Muscle layer of colon (tissue), 2 donors: ENCODE measurements at regions not wholly inside any gene's neighbourhood (a gene's known extent, or its start where the extent isn't known, plus 50 kb on each side); places are given as distances from the start of the nearest gene placed in this dataset.

ENCODE experiments used
- H3K27ac ChIP-seq: one replicate; pipeline ENCODE4 v1.7.0; 2013; ENCODE audit warnings: low read depth, mild to moderate bottlenecking, low read length, moderate library complexity
- H3K27me3 ChIP-seq, 2 donors: one replicate each; pipeline ENCODE4 v1.7.0; 2013; ENCODE audit warnings: low read length in 2 of 2, mild to moderate bottlenecking in 2 of 2; ENCODE audit not compliant: insufficient read depth in 2 of 2, control insufficient read depth in 1 of 2
- H3K36me3 ChIP-seq: one replicate; pipeline ENCODE4 v1.7.0; 2013; ENCODE audit warnings: mild to moderate bottlenecking, low read length; ENCODE audit not compliant: insufficient read depth
- H3K4me1 ChIP-seq: one replicate; pipeline ENCODE4 v1.7.0; 2013; ENCODE audit warnings: mild to moderate bottlenecking, low read length; ENCODE audit not compliant: insufficient read depth
- H3K4me3 ChIP-seq, 2 donors: one replicate each; pipeline ENCODE4 v1.7.0; 2013; ENCODE audit warnings: low read length in 2 of 2, low read depth in 1 of 2, mild to moderate bottlenecking in 1 of 2, moderate library complexity in 1 of 2
- H3K9ac ChIP-seq: one replicate; pipeline ENCODE4 v1.7.0; 2013; ENCODE audit warnings: low read length
- H3K9me3 ChIP-seq: one replicate; pipeline ENCODE4 v1.7.0; 2013; ENCODE audit warnings: mild to moderate bottlenecking, low read length
- donor health status: abdominal sarcoma.
- donor health status: Adenocarcinoma of cecum.

GRCh38 chr2:31735716-31736115 lies 155.0 kb upstream of the SRD5A2 start:
- no peak overlapping the region for H3K27ac ChIP-seq
- H3K9ac ChIP-seq: no peak overlapping the region
- H3K9me3 ChIP-seq: no peaks in the 10 kb centered on the region
- no peaks in the 10 kb centered on the region for H3K36me3 ChIP-seq
- no peaks in the 10 kb centered on the region for H3K27me3 ChIP-seq
- H3K4me3 ChIP-seq: no peak overlapping the region
- H3K4me1 ChIP-seq: no peaks in the 10 kb centered on the region

- Histone ChIP-seq H3K27ac (no peak overlapping the region), H3K9me3 (no peaks in the 10 kb centered on the region), H3K4me3 (no peak overlapping the region), H3K27me3 (no peaks in the 10 kb centered on the region), H3K9ac (no peak overlapping the region), H3K36me3 (no peaks in the 10 kb centered on the region), H3K4me1 (no peaks in the 10 kb centered on the region)
Observed at GRCh38 chr2:31729442-31730092, 148.8 kb upstream of the SRD5A2 start.

- Histone ChIP-seq H3K27ac (no peak overlapping the region), H3K9me3 (no peaks in the 10 kb centered on the region), H3K36me3 (no peaks in the 10 kb centered on the region), H3K4me3 (no peak overlapping the region), H3K9ac (no peak overlapping the region), H3K27me3 (no peaks in the 10 kb centered on the region), H3K4me1 (no peaks in the 10 kb centered on the region)
Observed at GRCh38 chr2:31729065-31729439, 148.3 kb upstream of the SRD5A2 start.

- Histone ChIP-seq H3K36me3 (no peaks in the 10 kb centered on the region), H3K27ac (no peak overlapping the region), H3K9ac (no peak overlapping the region), H3K4me3 (no peak overlapping the region), H3K4me1 (no peaks in the 10 kb centered on the region), H3K27me3 (no peaks in the 10 kb centered on the region), H3K9me3 (no peaks in the 10 kb centered on the region)
Observed at GRCh38 chr2:31728406-31729064, 147.8 kb upstream of the SRD5A2 start.

GRCh38 chr2:31726457-31726856 lies 145.7 kb upstream of the SRD5A2 start:
- Histone ChIP-seq H3K9me3 (no peaks in the 10 kb centered on the region), H3K9ac (no peak overlapping the region), H3K27ac (no peak overlapping the region), H3K4me3 (no peak overlapping the region), H3K4me1 (no peaks in the 10 kb centered on the region), H3K27me3 (no peaks in the 10 kb centered on the region), H3K36me3 (no peaks in the 10 kb centered on the region)

GRCh38 chr2:31725444-31725843 lies 144.7 kb upstream of the SRD5A2 start:
- no peaks in the 10 kb centered on the region for H3K27me3 ChIP-seq
- no peak overlapping the region for H3K4me3 ChIP-seq
- no peak overlapping the region for H3K9ac ChIP-seq
- no peaks in the 10 kb centered on the region for H3K4me1 ChIP-seq
- H3K27ac ChIP-seq: no peak overlapping the region
- no peaks in the 10 kb centered on the region for H3K9me3 ChIP-seq
- no peaks in the 10 kb centered on the region for H3K36me3 ChIP-seq

GRCh38 chr2:31711737-31712136 lies 131.0 kb upstream of the SRD5A2 start:
- no peak overlapping the region for H3K9ac ChIP-seq
- H3K4me1 ChIP-seq: no peaks in the 10 kb centered on the region
- no peaks in the 10 kb centered on the region for H3K9me3 ChIP-seq
- no peaks in the 10 kb centered on the region for H3K36me3 ChIP-seq
- no peak overlapping the region for H3K4me3 ChIP-seq
- H3K27ac ChIP-seq: no peak overlapping the region
- H3K27me3 ChIP-seq: no peaks in the 10 kb centered on the region

- no peak overlapping the region for H3K27ac ChIP-seq
- H3K27me3 ChIP-seq: no peaks in the 10 kb centered on the region
- no peak overlapping the region for H3K9ac ChIP-seq
- no peaks in the 10 kb centered on the region for H3K36me3 ChIP-seq
- no peaks in the 10 kb centered on the region for H3K9me3 ChIP-seq
- H3K4me1 ChIP-seq: no peaks in the 10 kb centered on the region
- no peak overlapping the region for H3K4me3 ChIP-seq
Observed at GRCh38 chr2:31710121-31710520, 129.4 kb upstream of the SRD5A2 start.

- no peaks in the 10 kb centered on the region for H3K4me1 ChIP-seq
- no peaks in the 10 kb centered on the region for H3K9me3 ChIP-seq
- H3K36me3 ChIP-seq: no peaks in the 10 kb centered on the region
- no peaks in the 10 kb centered on the region for H3K27me3 ChIP-seq
- H3K27ac ChIP-seq: no peak overlapping the region
- H3K4me3 ChIP-seq: no peak overlapping the region
- H3K9ac ChIP-seq: no peak overlapping the region
Observed at GRCh38 chr2:31707992-31708391, 127.3 kb upstream of the SRD5A2 start.

- Histone ChIP-seq H3K9me3 (no peaks in the 10 kb centered on the region), H3K27me3 (no peaks in the 10 kb centered on the region), H3K4me3 (no peak overlapping the region), H3K36me3 (no peaks in the 10 kb centered on the region), H3K4me1 (no peaks in the 10 kb centered on the region), H3K9ac (no peak overlapping the region), H3K27ac (no peak overlapping the region)
Observed at GRCh38 chr2:31704561-31705212, 123.9 kb upstream of the SRD5A2 start.

GRCh38 chr2:31703253-31703652 lies 122.5 kb upstream of the SRD5A2 start:
- Histone ChIP-seq H3K9me3 (no peaks in the 10 kb centered on the region), H3K36me3 (no peaks in the 10 kb centered on the region), H3K27ac (no peak overlapping the region), H3K27me3 (no peaks in the 10 kb centered on the region), H3K4me1 (no peaks in the 10 kb centered on the region), H3K9ac (no peak overlapping the region), H3K4me3 (no peak overlapping the region)

GRCh38 chr2:31698722-31699121 lies 118.0 kb upstream of the SRD5A2 start:
- no peak overlapping the region for H3K4me3 ChIP-seq
- no peaks in the 10 kb centered on the region for H3K27me3 ChIP-seq
- no peaks in the 10 kb centered on the region for H3K36me3 ChIP-seq
- H3K4me1 ChIP-seq: no peaks in the 10 kb centered on the region
- H3K27ac ChIP-seq: no peak overlapping the region
- peaks cover 9% of the 10 kb centered on the region for H3K9me3 ChIP-seq
- no peak overlapping the region for H3K9ac ChIP-seq
